Ishikawa (cell line): ENCODE measurements at regions not wholly inside any gene's neighbourhood (a gene's known extent, or its start where the extent isn't known, plus 50 kb on each side); places are given as distances from the start of the nearest gene placed in this dataset.

Experiments used
- CEBPB ChIP-seq: IDR thresholded peaks from 2 replicates; pipeline ENCODE4 v1.6.1; 2012
- CREB1 ChIP-seq: IDR thresholded peaks from 2 replicates; pipeline ENCODE4 v1.6.1; 2012; ENCODE audit warnings: low read depth
- EGR1 ChIP-seq: IDR thresholded peaks from 2 replicates; pipeline ENCODE4 v1.6.1; 2012
- FOXM1 ChIP-seq: IDR thresholded peaks from 2 replicates; pipeline ENCODE4 v1.6.1; 2012; ENCODE audit warnings: low read depth, borderline replicate concordance
- NFIC ChIP-seq: IDR thresholded peaks from 2 replicates; pipeline ENCODE4 v1.6.1; 2012
- TAF1 ChIP-seq: IDR thresholded peaks from 2 replicates; pipeline ENCODE4 v1.6.1; 2012; ENCODE audit warnings: low read depth, mild to moderate bottlenecking
- TCF12 ChIP-seq: IDR thresholded peaks from 2 replicates; pipeline ENCODE4 v1.6.1; 2012; ENCODE audit warnings: low read depth
- TEAD4 ChIP-seq: IDR thresholded peaks from 2 replicates; pipeline ENCODE4 v1.6.1; 2012
- YY1 ChIP-seq: IDR thresholded peaks from 2 replicates; pipeline ENCODE4 v1.6.1; 2012; ENCODE audit warnings: low read depth
- ZBTB7A ChIP-seq: IDR thresholded peaks from 2 replicates; pipeline ENCODE4 v1.6.1; 2012; ENCODE audit warnings: low read depth
- TF ChIP-seq, protein P1 (sequence below): IDR thresholded peaks from 2 replicates; pipeline ENCODE4 v1.6.1; 2012
- TF ChIP-seq, protein P2 (sequence below): IDR thresholded peaks from 2 replicates; pipeline ENCODE4 v1.6.1; 2012
- TF ChIP-seq, protein P3 (sequence below): IDR thresholded peaks from 2 replicates; pipeline ENCODE4 v1.6.1; 2012; ENCODE audit warnings: low read depth, mild to moderate bottlenecking

DNA sequence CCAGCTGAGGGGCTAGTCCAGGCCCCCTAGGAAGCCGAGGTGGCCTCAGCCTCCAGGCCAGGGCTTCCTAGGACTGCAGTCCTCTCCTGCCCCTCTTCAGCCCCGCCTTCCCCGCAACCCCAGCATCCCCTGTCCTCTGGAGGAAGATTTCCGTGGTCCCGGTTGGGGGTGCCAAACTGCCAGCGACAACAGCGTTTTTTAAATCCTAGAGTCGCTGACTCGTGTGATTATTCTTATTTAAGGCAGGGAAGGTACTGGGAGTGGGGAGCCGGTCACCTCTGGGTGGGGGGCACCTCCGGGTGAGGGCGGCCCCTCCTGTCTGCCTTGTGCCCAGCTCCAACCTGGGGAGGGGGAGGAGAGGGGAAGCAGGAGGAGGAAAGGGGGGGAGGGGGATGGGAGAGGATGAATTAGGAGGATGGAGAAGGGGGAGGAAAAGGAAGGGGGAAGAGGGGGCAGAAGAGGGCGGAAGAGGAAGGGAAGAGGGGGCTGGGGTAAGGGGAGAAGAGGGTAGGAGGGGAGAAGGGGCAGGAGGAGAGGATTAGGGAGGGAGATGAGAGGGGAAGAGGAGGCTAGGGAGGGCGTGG, 173.1 kb upstream of the IER5L start:
- TF ChIP-seq, protein P1, sequence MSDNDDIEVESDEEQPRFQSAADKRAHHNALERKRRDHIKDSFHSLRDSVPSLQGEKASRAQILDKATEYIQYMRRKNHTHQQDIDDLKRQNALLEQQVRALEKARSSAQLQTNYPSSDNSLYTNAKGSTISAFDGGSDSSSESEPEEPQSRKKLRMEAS = no peak
- TF ChIP-seq YY1 (no peak), ZBTB7A (no peak), TEAD4 (no peak), TCF12 (no peak), TAF1 (no peak), CREB1 (no peak), NFIC (no peak)
- TF ChIP-seq, protein P2, sequence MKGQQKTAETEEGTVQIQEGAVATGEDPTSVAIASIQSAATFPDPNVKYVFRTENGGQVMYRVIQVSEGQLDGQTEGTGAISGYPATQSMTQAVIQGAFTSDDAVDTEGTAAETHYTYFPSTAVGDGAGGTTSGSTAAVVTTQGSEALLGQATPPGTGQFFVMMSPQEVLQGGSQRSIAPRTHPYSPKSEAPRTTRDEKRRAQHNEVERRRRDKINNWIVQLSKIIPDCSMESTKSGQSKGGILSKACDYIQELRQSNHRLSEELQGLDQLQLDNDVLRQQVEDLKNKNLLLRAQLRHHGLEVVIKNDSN = no peak
- TF ChIP-seq, protein P3, sequence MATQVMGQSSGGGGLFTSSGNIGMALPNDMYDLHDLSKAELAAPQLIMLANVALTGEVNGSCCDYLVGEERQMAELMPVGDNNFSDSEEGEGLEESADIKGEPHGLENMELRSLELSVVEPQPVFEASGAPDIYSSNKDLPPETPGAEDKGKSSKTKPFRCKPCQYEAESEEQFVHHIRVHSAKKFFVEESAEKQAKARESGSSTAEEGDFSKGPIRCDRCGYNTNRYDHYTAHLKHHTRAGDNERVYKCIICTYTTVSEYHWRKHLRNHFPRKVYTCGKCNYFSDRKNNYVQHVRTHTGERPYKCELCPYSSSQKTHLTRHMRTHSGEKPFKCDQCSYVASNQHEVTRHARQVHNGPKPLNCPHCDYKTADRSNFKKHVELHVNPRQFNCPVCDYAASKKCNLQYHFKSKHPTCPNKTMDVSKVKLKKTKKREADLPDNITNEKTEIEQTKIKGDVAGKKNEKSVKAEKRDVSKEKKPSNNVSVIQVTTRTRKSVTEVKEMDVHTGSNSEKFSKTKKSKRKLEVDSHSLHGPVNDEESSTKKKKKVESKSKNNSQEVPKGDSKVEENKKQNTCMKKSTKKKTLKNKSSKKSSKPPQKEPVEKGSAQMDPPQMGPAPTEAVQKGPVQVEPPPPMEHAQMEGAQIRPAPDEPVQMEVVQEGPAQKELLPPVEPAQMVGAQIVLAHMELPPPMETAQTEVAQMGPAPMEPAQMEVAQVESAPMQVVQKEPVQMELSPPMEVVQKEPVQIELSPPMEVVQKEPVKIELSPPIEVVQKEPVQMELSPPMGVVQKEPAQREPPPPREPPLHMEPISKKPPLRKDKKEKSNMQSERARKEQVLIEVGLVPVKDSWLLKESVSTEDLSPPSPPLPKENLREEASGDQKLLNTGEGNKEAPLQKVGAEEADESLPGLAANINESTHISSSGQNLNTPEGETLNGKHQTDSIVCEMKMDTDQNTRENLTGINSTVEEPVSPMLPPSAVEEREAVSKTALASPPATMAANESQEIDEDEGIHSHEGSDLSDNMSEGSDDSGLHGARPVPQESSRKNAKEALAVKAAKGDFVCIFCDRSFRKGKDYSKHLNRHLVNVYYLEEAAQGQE = no peak

DNA sequence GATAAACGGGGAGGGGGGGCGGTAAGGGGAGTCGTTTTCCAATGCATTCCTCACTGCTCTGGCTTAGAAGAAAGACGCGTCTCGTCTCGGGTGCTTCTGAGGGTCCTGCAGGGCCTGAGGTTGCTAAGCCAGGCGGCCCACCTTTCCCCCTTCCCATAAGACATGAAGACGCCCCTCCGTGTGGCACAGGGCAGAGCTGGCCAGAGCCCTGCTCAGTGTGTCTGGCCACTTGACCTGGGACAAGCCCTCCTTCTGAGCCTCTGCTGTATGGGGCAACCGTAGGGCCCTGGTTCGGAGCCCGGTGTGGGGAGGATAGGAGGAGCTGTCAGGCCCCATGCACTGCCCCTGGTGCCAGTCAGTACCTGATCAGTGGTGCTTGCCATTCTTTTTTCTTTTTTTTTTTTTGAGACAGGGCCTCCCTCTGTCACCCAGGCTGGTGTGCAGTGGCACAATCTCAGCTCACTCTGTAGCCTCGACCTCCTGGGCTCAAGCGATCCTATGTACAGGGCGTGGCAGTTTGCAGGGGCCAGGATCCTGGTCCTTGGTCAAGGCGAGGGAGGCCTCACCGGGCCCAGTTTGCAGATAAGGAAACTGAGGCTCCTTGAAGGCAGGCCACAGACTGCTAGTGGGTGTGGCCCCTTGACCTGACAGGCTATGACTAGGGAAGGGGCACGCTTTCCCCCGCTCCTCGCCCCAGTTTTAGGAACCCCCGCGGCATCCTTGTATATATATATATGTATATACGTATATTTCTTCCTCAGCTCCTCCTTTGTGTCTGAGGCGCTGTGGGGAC, 172.3 kb upstream of the IER5L start:
- TF ChIP-seq TAF1 = no peak
- no peak for TF ChIP-seq FOXM1
- TF ChIP-seq, protein P3 = no peak
- no peak for TF ChIP-seq EGR1
- TF ChIP-seq, protein P1 = no peak
- TF ChIP-seq TEAD4 = no peak

DNA sequence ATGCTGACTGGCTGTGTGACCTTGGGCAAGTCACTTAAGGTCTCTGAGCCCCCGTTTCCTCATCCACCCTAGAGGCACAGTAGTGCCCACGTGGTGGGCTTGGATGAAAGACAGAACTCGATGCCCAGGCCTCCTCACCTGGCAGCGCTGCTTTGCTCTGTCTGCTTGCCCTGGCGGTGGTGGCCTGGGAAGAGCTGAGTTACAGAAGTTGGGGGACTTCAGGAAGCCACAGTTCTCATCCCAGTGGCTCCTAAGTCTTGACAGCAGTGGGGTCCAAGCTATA, 171.5 kb upstream of the IER5L start:
- TF ChIP-seq CEBPB = no peak
- TF ChIP-seq NFIC = no peak
- TF ChIP-seq ZBTB7A = 0 out of 2 replicates have a peak, but pooled peaks have one; percentile 11

DNA sequence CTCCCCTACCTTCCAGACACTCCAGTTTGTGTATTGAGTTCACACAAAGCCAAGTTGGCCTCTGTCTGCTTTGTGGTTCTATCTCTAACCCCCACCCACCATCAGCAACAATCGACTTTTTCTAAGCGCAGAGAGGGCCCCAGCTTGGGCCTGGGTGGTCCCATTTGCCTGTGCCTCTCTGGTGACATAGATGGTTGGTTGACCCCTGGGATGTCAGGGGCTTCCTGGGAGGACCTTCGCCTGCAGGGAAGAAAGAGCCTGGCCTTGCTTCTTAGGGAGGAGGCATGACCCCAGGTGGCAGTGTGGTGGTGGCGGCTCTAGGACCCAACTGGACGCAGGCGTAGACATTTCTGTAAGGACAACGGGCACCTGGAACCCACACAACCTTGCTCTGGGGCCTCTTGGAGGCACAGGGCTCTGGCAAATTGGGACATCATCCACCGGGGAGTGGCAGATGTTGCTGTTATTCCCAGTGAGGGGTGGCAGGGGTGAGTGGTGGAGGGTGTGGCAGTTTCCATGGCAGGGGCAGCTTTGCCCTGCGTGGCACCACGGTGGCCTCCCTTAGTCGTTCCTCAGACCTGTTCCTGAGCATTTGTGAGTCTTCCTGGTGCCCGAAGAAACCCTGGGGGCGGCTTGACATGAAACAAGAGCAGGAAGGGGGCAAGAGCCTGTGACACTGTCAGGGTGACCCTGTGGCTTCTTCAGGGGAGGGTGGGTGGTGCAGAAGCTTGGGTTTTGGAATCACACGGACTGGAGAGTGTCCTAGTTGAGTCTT, 171.0 kb upstream of the IER5L start:
- 0 out of 2 replicates have a peak, but pooled peaks have one; percentile 16 for TF ChIP-seq ZBTB7A
- no peak for TF ChIP-seq YY1

DNA sequence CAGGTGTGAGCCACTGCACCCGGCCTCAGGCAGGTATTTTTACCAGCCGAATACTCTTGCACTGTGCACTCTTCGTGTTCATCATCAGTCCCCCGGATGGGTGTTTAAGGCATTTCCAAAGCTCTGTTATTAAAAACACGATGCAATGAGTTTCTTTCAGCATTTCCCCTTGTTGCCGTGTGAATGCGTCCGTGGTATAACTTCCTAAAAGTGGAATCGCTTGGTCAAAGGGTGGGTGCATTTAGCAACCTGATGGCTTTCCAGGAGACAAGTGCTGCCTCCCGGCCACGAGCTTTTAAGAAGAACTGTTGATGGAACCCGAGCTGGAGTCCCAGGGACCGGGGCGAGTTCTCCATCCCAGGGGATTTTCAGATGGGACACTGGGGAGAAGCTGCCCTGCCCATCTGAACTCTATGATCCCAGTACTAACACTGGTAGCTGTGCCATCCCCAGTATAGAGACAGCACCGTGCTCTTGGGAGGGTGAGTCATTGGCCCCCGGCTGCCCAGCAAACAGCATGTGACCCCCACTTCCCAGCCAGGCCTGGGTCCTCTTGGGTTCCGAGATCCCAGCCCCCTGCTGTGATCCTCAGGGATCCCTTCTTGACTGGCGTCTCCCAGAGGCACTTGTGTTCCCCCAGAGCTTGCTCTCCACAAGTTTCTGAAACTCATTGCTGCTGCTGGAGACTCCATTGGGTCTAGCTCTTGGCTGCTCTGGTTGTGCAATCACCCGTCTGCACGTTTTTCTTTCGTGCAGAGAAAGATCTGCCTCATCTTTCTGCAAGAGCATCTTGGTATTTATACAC, 169.5 kb upstream of the IER5L start:
- peak; percentile 52 for TF ChIP-seq CEBPB
- TF ChIP-seq, protein P2 = no peak

DNA sequence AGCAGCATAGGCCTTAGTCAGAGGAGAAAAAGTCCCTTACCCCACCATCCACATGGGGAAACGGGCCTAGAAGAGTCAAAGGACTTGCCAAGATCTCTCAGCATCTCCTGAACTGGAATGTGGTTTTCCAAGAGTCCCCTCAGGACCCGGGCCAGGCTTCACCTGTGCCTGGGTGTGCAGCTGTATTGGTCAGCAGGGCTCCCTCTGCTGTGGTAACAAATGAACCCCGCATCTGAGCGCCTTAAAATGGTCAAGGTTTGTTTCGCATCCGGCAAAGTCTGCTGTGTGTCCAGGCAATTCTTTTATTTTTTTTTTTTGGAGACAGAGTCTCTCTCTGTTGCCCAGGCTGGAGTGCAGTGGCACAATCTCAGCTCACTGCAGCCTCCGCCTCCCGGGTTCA, 168.0 kb upstream of the IER5L start:
- TF ChIP-seq NFIC = no peak
